ENCODE measurements at regions not wholly inside any gene's neighbourhood (a gene's known extent, or its start where the extent isn't known, plus 50 kb on each side); places are given as distances from the start of the nearest gene placed in this dataset.

DNA sequence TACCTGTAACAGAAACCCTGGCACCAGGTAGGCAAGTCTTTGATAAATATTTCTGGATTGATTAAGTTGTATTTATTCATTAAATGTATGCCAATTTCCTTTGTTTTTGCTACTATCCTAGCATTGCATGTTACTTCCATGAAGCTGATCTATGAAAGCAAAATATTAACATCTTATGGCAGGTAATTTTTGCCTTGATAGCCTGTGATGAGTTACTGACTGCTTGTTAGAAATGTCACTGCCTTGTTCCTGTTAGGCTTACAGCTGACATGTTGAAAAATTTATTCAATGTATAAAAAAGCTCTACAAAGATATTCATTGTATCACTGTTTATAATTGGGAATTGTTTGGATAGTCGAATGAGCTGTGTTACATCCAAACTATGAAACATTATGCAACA is 830.1 kb downstream of the TUSC7 start:
- intact Hi-C loops (cut with DNase I): no loop called here
- H3K4me3 ChIP-seq: no peak overlapping the region
- TF ChIP-seq CTCF (IDR thresholded peaks at IDR 0.05): no peak
- ATAC-seq (no peak), DNase-seq (no peak)
- no peaks in the 10 kb centered on the region for H3K36me3 ChIP-seq (ENCODE audit: insufficient read depth in 1 of 2, low read depth in 1 of 2)
- H3K4me1 ChIP-seq: no peaks in the 10 kb centered on the region
- H3K9me3 ChIP-seq: no peaks in the 10 kb centered on the region
- H3K27ac ChIP-seq: no peak overlapping the region
- H3K27me3 ChIP-seq (ENCODE audit: insufficient read depth in 3 of 3, low read length in 2 of 3): no peaks in the 10 kb centered on the region
- 77 to 88% (median 86%) methylated on average over 1 of the region's 1 CpG for WGBS, 3 donors

GRCh38 chr3:117540597-117540996 is 831.0 kb downstream of the TUSC7 start:
- 78 to 87% (median 79%) methylated on average over 1 of the region's 1 CpG for WGBS, 3 donors
- no peaks in the 10 kb centered on the region for H3K27me3 ChIP-seq (ENCODE audit: insufficient read depth in 3 of 3, low read length in 2 of 3)
- TF ChIP-seq CTCF (IDR thresholded peaks at IDR 0.05): no peak
- no peaks in the 10 kb centered on the region for H3K9me3 ChIP-seq
- ATAC-seq (no peak), DNase-seq (no peak)
- H3K4me1 ChIP-seq: no peaks in the 10 kb centered on the region
- H3K27ac ChIP-seq: no peak overlapping the region
- H3K4me3 ChIP-seq: no peak overlapping the region
- H3K36me3 ChIP-seq (ENCODE audit: insufficient read depth in 1 of 2, low read depth in 1 of 2): no peaks in the 10 kb centered on the region
- intact Hi-C loops (cut with DNase I): no loop called here

- H3K27ac ChIP-seq: no peak overlapping the region
- WGBS, 3 donors: 72 to 73% (median 73%) methylated on average over 3 of the region's 3 CpGs
- H3K9me3 ChIP-seq: no peaks in the 10 kb centered on the region
- H3K4me1 ChIP-seq: no peaks in the 10 kb centered on the region
- TF ChIP-seq CTCF (IDR thresholded peaks at IDR 0.05): no peak
- intact Hi-C loops (cut with DNase I): no loop called here
- H3K4me3 ChIP-seq: no peak overlapping the region
- H3K36me3 ChIP-seq (ENCODE audit: insufficient read depth in 1 of 2, low read depth in 1 of 2): no peaks in the 10 kb centered on the region
- ATAC-seq: no peak
- no peaks in the 10 kb centered on the region for H3K27me3 ChIP-seq (ENCODE audit: insufficient read depth in 3 of 3, low read length in 2 of 3)
- DNase-seq: no peak
These were observed 832.1 kb downstream of the TUSC7 start for GRCh38 chr3:117541721-117542120.

DNA sequence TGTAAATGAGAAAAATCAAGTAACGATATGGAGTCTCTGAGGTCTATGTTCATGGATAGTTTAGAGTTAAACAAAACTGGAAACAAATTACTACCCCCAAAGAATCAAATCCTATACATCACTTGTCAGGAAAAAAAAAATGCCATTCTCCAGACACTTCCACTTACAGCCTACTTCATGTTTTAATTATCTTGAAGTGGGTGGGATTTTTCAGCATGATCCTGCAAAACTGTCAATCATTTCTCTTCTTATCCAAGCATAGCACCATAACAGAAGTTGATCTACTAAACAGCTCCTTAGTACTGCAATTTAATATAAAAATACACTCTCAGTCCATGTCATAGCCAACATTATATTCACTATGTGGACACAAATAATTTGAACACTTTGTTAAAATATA is 833.9 kb downstream of the TUSC7 start:
- TF ChIP-seq CTCF (IDR thresholded peaks at IDR 0.05): no peak
- H3K4me1 ChIP-seq: no peaks in the 10 kb centered on the region
- no peaks in the 10 kb centered on the region for H3K36me3 ChIP-seq (ENCODE audit: insufficient read depth in 1 of 2, low read depth in 1 of 2)
- H3K9me3 ChIP-seq: no peaks in the 10 kb centered on the region
- no peak overlapping the region for H3K27ac ChIP-seq
- no peak overlapping the region for H3K4me3 ChIP-seq
- ATAC-seq: no peak
- 94 to 95% (median 95%) methylated on average over 1 of the region's 1 CpG for WGBS, 3 donors
- H3K27me3 ChIP-seq (ENCODE audit: insufficient read depth in 3 of 3, low read length in 2 of 3): no peaks in the 10 kb centered on the region
- no peak for DNase-seq
- intact Hi-C loops (cut with DNase I): no loop called here

GRCh38 chr3:117545484-117545883 is 835.9 kb downstream of the TUSC7 start:
- Histone ChIP-seq H3K4me1 (no peaks in the 10 kb centered on the region), H3K4me3 (no peak overlapping the region), H3K27ac (no peak overlapping the region), H3K27me3 (ENCODE audit: insufficient read depth in 3 of 3, low read length in 2 of 3) (no peaks in the 10 kb centered on the region), H3K36me3 (ENCODE audit: insufficient read depth in 1 of 2, low read depth in 1 of 2) (no peaks in the 10 kb centered on the region), H3K9me3 (no peaks in the 10 kb centered on the region)
- TF ChIP-seq CTCF (IDR thresholded peaks at IDR 0.05): no peak
- 72 to 73% (median 73%) methylated on average over 4 of the region's 4 CpGs for WGBS, 3 donors
- intact Hi-C loops (cut with DNase I): no loop called here
- no peak for ATAC-seq
- DNase-seq: no peak
